OCI-LY3 (cell line): ENCODE measurements at regions not wholly inside any gene's neighbourhood (a gene's known extent, or its start where the extent isn't known, plus 50 kb on each side); places are given as distances from the start of the nearest gene placed in this dataset.
A peak's percentile ranks its signal among the peaks of the same experiment; 100 is the strongest.
"Not testable (repeated sequence)": the region's sequence is repeated elsewhere in the genome, so short reads cannot be mapped to it uniquely, and the experiment has no call there.

Source experiments
- H2AFZ ChIP-seq: fragments of 200-600, 300-600 bp; shearing (Covaris generic); 2 replicates; pipeline ENCODE4 v1.6.0; 2014; ENCODE audit warnings: antibody characterized with exemption, low read depth, low read length
- H3K27ac ChIP-seq: fragments of 200-600, 300-600 bp; sonication (generic); 2 replicates; pipeline ENCODE4 v1.5.1; 2014; ENCODE audit warnings: mild to moderate bottlenecking, low read length, moderate library complexity, mixed read lengths
- H3K27me3 ChIP-seq: fragments of 200-600, 300-600 bp; sonication (generic); 2 replicates; pipeline ENCODE4 v1.6.1; 2014; ENCODE audit warnings: low read depth, low read length, mixed read lengths
- H3K36me3 ChIP-seq: fragments of 200-600, 300-600 bp; sonication (generic); replicated peaks from 2 replicates; pipeline ENCODE3; 2014; ENCODE audit warnings: low read depth, low read length, mixed read lengths
- H3K4me1 ChIP-seq: fragments of 300-600, 200-600 bp; sonication (generic); 2 replicates; pipeline ENCODE4 v1.6.1; 2014; ENCODE audit warnings: low read length, mixed read lengths
- H3K4me2 ChIP-seq: fragments of 200-600, 300-600 bp; sonication (generic); 2 replicates; pipeline ENCODE4 v1.6.1; 2014; ENCODE audit warnings: low read length, mixed read lengths
- H3K4me3 ChIP-seq: fragments of 300-600, 200-600 bp; sonication (generic); 2 replicates; pipeline ENCODE4 v1.5.1; 2014; ENCODE audit warnings: antibody characterized with exemption, mild to moderate bottlenecking, low read length, moderate library complexity
- H3K79me2 ChIP-seq: fragments of 300-600, 200-600 bp; shearing (Covaris generic); 2 replicates; pipeline ENCODE4 v1.6.1; 2014; ENCODE audit warnings: mild to moderate bottlenecking, low read length, mixed read lengths
- H3K9ac ChIP-seq: fragments of 300-600, 200-600 bp; shearing (Covaris generic); 2 replicates; pipeline ENCODE4 v1.6.0; 2014; ENCODE audit warnings: mild to moderate bottlenecking, low read length, moderate library complexity
- H3K9me3 ChIP-seq: fragments of 200-600, 300-600 bp; shearing (Covaris generic); 2 replicates; pipeline ENCODE4 v1.6.1; 2014; ENCODE audit warnings: low read length, mixed read lengths; ENCODE audit not compliant: insufficient read depth
- H4K20me1 ChIP-seq: fragments of 200-600, 300-600 bp; sonication (generic); 2 replicates; pipeline ENCODE4 v1.6.1; 2016; ENCODE audit warnings: low read length, mixed read lengths; ENCODE audit not compliant: insufficient read depth
- CTCF ChIP-seq: fragments of 200-600, 300-600 bp; sonication (generic); IDR thresholded peaks from 2 replicates; pipeline ENCODE4 v1.5.1; 2014; ENCODE audit warnings: antibody characterized with exemption, low read length, low read depth
- EZH2phosphoT487 ChIP-seq: fragments of 200-600 bp; shearing (Covaris generic); IDR thresholded peaks from 2 replicates; pipeline ENCODE4 v1.6.1; 2018; ENCODE audit warnings: antibody characterized with exemption, mixed run types, low read depth

- H3K4me3 ChIP-seq: peak overlapping the region; percentile 78
- H3K4me1 ChIP-seq: peaks cover 7% of the 10 kb centered on the region; the same call in 1 of the 2 replicates
- H3K27ac ChIP-seq: no peak overlapping the region
- H3K9me3 ChIP-seq: no peaks in the 10 kb centered on the region
- peak overlapping the region; percentile 88 for H3K4me2 ChIP-seq
- H4K20me1 ChIP-seq: no peaks in the 10 kb centered on the region
- H3K36me3 ChIP-seq: no peaks in the 10 kb centered on the region
- no peaks in the 10 kb centered on the region for H3K79me2 ChIP-seq
- TF ChIP-seq CTCF: no peak
- no peak for TF ChIP-seq EZH2phosphoT487
- peak overlapping the region; percentile 99 for H2AFZ ChIP-seq
- H3K27me3 ChIP-seq: no peaks in the 10 kb centered on the region
- H3K9ac ChIP-seq: peak overlapping the region; percentile 61
These were observed 50.6 kb upstream of the RNF182 start for GRCh38 chr6:13874191-13874549.

- no peaks in the 10 kb centered on the region for H4K20me1 ChIP-seq
- no peaks in the 10 kb centered on the region for H3K27me3 ChIP-seq
- no peak overlapping the region for H3K27ac ChIP-seq
- H3K9ac ChIP-seq: peak overlapping the region; percentile 61
- peak overlapping the region; percentile 88 for H3K4me2 ChIP-seq
- no peaks in the 10 kb centered on the region for H3K79me2 ChIP-seq
- H3K9me3 ChIP-seq: no peaks in the 10 kb centered on the region
- TF ChIP-seq EZH2phosphoT487 (no peak), CTCF (peak; percentile 87)
- H3K4me1 ChIP-seq: peaks cover 7% of the 10 kb centered on the region; the same call in 1 of the 2 replicates
- H3K36me3 ChIP-seq: no peaks in the 10 kb centered on the region
- H3K4me3 ChIP-seq: peak overlapping the region; percentile 78
- peak overlapping the region; percentile 99 for H2AFZ ChIP-seq
These were observed 51.2 kb upstream of the RNF182 start for GRCh38 chr6:13873288-13874190.

GRCh38 chr6:13872681-13873080 is 52.1 kb upstream of the RNF182 start:
- no peak overlapping the region for H3K27ac ChIP-seq
- no peaks in the 10 kb centered on the region for H3K79me2 ChIP-seq
- H3K4me3 ChIP-seq: no peak overlapping the region
- no peaks in the 10 kb centered on the region for H3K9me3 ChIP-seq
- H3K4me2 ChIP-seq: no peak overlapping the region
- no peaks in the 10 kb centered on the region for H4K20me1 ChIP-seq
- no peaks in the 10 kb centered on the region for H3K36me3 ChIP-seq
- no peaks in the 10 kb centered on the region for H3K27me3 ChIP-seq
- peaks cover 7% of the 10 kb centered on the region; the same call in 1 of the 2 replicates for H3K4me1 ChIP-seq
- TF ChIP-seq CTCF (no peak), EZH2phosphoT487 (no peak)
- H2AFZ ChIP-seq: no peak overlapping the region
- no peak overlapping the region for H3K9ac ChIP-seq

- H3K4me2 ChIP-seq, H3K9ac ChIP-seq, H3K4me3 ChIP-seq, H3K79me2 ChIP-seq, H3K27me3 ChIP-seq, H2AFZ ChIP-seq, H3K4me1 ChIP-seq, H3K36me3 ChIP-seq, H3K27ac ChIP-seq, H4K20me1 ChIP-seq, H3K9me3 ChIP-seq: not testable (repeated sequence)
These were observed 52.7 kb upstream of the RNF182 start for GRCh38 chr6:13872006-13872405.
